GM19035 (cell line): ENCODE measurements at regions not wholly inside any gene's neighbourhood (a gene's known extent, or its start where the extent isn't known, plus 50 kb on each side); places are given as distances from the start of the nearest gene placed in this dataset.

Source experiments
- ATAC-seq: cut with Tn5 transposase; IDR thresholded peaks from one replicate; pipeline ENCODE4 v1.9.1; 2021; ENCODE audit not compliant: unreplicated experiment

DNA sequence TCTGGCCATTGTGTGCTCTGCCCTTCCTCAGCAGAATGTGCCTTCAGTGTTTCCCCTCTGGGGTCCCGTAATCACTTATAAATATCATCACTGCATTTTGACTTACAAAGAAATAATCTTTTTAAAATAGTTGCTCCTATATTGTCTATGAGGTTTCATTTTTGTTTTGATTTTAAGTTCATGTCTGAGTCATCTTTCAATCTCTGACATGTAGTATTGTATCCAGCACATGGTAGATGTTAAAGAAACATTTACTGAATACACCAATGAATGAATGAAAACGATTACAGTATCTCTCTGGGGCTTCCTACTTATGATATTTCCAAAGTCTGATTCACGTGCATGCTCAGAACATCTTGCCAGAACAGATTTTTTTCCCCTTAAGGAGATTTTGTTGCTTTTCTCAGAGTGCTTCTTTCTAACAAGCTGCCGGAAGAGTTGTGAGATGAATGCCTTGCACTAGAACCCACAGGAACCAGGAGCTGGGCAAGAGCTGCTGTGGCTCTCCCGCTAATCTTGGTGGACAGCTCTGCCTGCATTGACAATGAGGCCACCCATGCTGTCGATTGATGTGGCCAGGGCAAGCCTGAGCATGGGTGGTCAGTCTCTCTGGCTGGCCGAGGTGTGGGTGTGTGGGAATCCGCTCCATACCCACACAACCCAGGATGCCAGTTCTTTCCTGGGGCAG lies 199.4 kb downstream of the CYRIA start:
- no peak for ATAC-seq

GRCh38 chr2:16464641-16465040 lies 201.0 kb downstream of the CYRIA start:
- no peak for ATAC-seq

- no peak for ATAC-seq
These were observed 202.7 kb downstream of the CYRIA start for GRCh38 chr2:16462958-16463357.

GRCh38 chr2:16461672-16462071 lies 204.0 kb downstream of the CYRIA start:
- no peak for ATAC-seq

DNA sequence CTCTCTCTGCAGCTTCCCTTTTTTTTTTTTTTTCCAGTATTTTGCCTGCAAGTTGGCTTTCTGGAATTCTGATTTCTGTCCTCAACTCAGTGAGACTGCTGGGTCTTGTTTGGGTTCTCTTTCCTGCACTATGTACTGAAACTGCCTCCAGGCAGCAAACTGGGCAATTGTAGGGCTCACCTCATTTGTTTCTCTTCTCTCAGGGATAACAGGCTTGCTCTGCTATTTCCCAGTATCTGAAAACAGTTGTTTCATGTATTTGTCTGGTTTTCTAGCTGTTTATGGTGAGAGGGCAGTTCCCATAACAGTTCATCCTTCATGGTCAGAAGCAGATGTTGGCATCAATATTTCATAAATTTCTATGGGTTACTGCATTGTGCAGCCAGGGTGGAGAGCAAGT lies 206.0 kb downstream of the CYRIA start:
- no peak for ATAC-seq

DNA sequence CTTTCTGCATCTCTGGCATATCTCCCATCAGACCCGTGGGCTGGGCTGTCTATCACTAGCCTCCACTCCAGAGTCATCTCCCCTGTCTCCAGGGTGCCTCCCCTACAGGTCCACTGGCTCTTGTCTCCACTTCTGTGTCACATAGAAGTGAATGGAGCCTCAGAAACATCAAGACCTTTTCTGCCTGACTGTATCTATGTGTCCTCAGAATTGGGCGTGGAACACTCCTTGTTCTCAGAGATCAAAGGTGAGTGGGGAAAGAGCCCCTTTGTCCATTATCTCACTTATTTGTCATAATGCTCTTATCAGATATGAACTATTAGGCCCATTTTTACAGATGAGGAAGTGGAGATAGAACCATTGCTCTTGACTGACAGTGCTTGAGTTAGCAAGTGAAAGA lies 211.0 kb downstream of the CYRIA start:
- ATAC-seq = no peak

- no peak for ATAC-seq
These were observed 213.5 kb downstream of the CYRIA start for GRCh38 chr2:16452123-16452522.

- no peak for ATAC-seq
These were observed 218.9 kb downstream of the CYRIA start for GRCh38 chr2:16446706-16447105.

DNA sequence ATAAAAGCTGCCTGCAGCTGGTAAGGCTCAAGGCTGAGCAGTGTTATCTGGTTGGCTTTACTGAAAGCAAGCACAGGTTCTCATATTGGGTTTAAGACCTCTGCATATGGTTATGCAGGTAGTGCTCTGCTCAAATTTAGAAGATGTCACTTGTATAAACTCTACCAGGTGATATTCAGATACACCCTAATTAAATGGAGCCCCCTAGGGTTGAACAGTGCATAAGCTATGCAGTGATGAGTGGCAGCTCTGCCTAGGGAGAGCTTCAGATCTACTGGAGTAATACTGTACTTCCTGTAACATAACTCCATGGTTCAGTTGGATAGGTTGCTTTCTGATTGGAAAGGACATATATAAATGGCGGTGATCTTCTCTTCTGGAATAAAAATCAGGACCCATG lies 222.7 kb downstream of the CYRIA start:
- ATAC-seq = no peak

DNA sequence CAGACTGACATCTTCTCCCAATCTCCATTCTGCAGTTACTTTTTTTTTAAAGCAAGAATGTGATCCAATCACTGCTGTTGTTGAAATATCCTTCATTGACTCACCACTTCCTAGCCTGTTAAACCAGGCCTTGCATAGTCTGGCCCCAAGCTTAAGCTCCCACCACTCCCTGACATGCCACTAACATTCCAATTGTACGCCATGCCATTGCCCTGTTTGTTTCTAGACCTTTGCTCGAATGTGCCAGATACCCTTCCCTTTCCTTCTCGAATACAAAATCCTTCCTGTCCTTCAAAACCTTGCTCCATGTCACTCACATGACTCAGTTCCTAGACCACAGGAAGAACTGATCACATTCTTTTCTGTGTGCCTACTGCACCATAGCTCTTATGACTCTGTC lies 224.2 kb downstream of the CYRIA start:
- ATAC-seq = no peak

DNA sequence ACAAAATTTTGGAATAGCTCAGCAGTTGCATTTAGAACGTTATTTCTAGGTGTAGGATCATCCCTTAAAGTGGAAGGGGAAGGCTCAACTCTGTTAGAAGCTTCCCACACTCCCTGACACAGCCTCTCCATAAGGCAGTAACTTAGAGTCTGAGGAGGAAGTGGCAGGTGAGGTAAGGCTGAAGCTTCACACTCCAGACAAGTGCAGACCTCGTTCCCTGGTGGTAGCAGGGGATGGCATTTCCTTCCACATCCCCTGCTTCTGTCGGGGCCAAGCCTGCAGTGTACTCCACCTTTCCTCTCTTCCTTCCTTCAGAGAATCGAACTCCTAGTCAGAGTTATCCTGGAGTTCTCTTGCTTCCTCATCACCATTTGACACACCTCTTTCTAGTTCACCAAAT lies 224.7 kb downstream of the CYRIA start:
- ATAC-seq = no peak

DNA sequence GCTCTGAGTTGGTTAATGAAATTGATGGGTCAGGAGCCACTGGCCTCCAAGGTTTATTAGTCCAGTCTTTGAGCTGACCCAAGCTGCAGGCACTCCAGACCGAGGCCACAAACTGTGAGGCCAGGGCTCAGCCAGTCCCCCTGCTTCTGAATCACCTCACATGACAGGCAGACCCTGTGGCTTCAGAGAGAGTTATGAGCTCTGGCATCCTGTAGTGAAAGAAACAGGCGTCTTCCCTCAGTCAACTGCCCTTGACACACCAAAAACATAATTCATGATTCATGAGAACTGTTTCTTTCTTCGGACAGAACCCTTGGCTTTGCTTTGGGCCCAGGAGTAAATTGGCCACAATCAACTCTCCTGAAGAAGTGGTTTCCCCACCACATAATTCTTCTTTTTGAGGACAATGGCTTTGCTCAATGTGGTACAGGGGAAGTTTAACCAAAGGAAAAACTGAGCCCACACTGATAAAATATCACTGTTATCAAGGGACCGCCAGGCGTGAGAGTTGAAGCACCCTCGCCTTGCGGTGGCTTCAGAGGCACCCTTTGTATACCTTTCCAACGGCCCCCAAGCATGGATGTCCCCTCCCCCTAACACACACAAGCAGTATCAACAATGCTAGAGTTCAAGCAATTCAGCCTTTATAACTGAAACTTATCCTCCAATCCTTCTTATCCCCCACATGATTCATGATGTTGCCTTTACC lies 226.9 kb downstream of the CYRIA start:
- ATAC-seq = no peak

DNA sequence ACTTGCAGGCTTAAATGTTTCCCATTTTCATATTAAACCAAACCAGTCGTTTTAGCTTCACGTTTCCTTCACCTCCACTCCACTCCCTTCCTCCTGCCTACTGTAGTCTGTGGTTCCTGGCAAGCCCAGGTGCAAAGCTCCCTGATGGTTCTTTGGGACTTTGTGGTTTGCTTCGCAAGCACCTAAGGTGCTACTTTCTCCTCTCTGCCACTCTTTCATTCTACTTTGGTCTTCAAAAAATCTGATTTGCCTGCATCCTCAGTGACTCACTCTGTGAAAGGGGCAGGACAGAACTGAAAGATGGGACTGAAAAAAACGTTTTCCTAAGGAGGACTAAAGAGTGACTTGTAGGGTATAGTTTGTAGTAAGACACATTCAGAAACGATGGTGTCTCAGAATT lies 228.4 kb downstream of the CYRIA start:
- no peak for ATAC-seq

DNA sequence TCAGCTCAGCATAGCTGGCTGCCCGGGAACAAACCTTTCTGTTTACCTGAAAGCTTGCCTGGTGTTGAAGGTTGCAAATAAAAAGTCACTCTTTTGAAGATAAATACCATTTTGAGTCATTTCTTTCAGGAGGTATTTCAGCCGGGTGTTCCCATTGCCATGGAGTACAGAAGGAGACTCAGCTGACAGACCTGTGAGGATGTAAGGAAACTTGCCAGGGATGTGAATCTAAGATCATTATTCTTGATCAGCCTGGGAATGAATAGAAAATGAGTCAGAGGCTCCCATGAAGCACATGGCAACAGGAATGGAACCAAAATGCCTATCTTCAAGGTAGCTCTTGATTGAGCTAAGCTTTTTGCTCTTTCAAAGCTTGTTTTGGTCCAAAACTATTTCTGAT lies 231.2 kb downstream of the CYRIA start:
- ATAC-seq = no peak

- no peak for ATAC-seq
These were observed 234.8 kb downstream of the CYRIA start for GRCh38 chr2:16430846-16431245.

DNA sequence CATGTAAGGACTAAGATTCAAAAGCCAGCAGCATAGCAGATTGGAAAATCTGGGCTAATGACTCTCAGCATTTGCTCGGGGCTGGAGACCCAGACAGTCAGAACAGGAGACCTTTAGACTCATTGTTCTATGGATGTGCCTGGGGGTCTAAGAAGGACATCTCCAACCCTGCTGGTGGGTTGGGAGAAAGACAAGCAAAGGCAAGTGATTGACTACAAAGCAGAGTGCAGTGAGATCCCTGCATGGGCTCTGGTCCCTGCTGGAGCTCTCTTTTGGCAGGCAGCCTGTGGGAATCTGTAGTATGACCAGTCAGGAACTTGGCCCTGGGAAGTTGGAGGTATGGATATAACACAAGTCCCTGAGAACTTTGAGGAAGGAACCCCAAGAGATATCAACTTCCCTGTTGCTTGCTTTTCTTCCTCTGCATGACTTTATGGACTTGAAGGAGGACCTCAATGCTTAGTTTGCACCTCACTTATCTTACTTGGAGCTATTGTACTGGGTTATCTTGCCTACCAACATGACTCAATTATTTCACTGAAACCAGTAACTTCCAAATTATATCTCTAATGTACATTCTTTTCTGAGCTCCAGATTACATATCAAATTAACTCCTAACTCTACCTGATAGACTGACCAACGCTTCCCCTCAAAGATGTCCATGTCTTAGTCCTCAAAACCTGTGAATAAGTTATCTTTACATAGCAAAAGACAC lies 236.0 kb downstream of the CYRIA start:
- no peak for ATAC-seq

DNA sequence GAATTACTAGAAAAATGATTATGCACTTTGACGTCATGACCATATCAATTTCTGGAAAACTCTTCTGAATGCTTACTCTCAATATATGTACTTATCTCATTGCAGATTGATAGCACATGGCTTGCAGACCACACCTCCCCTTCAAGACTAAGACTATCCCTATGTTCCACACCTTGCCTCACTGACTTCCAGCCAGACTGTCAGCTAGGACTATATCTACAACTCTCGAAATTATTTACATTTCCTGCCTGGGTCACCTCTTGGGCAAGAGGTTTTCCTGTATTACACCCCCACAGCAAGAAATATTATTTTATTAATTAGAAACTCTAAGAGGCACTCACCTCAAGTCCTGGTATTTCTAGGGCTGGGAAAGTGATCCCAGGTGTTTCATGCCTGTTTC lies 236.6 kb downstream of the CYRIA start:
- ATAC-seq = no peak

DNA sequence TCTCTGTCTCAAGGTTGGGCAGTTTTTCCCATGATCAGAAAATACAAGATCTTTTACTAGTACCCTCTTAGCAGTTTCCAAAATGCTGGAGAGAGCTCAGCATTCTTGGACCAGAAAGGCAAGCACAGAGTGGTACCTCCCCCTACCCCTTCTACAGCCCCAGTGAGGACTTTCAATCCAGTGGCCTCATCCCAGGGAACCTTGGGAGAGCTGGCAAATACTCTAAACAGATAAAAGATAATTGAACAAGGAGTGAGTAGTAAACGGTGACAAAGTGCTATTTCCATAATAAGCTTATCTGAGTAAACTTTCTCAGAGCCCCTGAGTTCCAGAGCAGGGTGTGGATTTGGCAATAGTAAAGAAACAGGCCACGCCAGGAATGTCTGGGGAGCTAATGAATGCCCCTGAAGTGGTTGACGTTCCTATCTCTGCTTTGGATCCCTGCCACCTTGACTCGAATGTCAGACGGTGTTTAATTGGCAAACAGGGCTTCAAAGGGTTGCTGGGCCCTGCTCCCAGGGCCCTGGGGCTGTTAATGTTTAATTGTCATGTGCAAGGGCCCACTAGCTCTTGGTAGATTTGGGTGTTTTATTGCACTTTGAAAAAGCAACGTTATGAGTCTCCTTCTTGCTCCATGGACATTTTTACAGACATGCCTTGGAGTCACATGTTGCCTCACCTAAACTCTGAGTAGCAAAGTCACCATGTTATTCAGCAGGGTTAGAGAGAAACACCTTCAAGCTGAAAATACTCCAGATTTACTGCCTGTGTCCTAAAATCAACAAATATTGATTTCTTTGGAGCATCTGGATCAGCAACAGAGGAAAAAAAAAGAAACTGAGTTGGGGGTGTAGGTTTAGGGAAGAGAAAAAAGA lies 239.9 kb downstream of the CYRIA start:
- ATAC-seq = no peak

DNA sequence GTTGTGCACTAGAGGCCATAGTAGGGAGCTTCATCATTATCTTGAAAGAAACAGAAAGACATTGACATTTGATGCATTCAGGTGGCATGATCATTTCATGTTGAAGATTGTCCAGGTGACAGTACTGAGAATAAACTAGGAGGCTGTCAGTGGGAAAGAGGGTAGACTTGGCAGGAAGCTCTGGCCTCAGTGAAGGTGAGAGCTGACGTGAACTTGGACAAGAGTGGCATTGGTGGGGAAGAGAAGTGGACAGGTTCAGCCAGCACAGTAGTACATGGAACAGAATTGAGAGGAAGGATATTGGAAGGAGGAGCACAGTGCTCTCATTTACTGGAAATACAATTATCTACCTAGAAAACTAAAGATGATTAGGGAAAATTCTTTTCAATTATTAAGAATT lies 245.2 kb downstream of the CYRIA start:
- no peak for ATAC-seq

GRCh38 chr2:16417726-16418125 lies 247.9 kb downstream of the CYRIA start:
- no peak for ATAC-seq

DNA sequence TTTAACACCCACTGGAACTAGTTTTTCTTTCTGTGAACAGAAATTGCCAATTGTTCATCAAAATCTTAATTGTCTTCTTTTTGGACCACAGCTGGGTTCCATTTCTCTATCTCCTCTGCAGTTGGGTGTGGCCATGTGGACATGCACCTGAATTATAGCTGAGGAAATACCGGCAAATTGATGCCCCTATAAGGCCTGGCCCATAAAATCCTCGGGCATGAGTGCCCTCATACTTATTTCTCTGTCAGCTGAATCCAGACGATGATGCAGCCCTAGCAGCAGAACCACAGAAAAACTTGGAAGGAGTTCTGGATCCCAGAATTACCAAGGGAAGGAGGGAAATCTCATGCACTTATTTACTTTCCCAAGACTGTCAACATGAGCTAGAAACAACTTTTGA lies 249.0 kb downstream of the CYRIA start:
- ATAC-seq = no peak
